ENCODE measurements at regions not wholly inside any gene's neighbourhood (a gene's known extent, or its start where the extent isn't known, plus 50 kb on each side); places are given as distances from the start of the nearest gene placed in this dataset.

GRCh38 chr11:134797411-134798089 is 385.5 kb upstream of the B3GAT1 start:
- no peak for DNase-seq (ENCODE audit: low read depth)

- DNase-seq (ENCODE audit: low read depth): no peak
These were observed 383.0 kb upstream of the B3GAT1 start for GRCh38 chr11:134795017-134795416.

GRCh38 chr11:134794192-134794591 is 382.1 kb upstream of the B3GAT1 start:
- no peak for DNase-seq (ENCODE audit: low read depth)

GRCh38 chr11:134792677-134793076 is 380.6 kb upstream of the B3GAT1 start:
- no peak for DNase-seq (ENCODE audit: low read depth)

GRCh38 chr11:134792044-134792443 is 380.0 kb upstream of the B3GAT1 start:
- DNase-seq (ENCODE audit: low read depth): no peak

GRCh38 chr11:134791102-134791501 is 379.1 kb upstream of the B3GAT1 start:
- no peak for DNase-seq (ENCODE audit: low read depth)

GRCh38 chr11:134789104-134789503 is 377.1 kb upstream of the B3GAT1 start:
- DNase-seq (ENCODE audit: low read depth): no peak

GRCh38 chr11:134786636-134787035 is 374.6 kb upstream of the B3GAT1 start:
- DNase-seq (ENCODE audit: low read depth): no peak

GRCh38 chr11:134785660-134786284 is 373.7 kb upstream of the B3GAT1 start:
- DNase-seq (ENCODE audit: low read depth): no peak

GRCh38 chr11:134785059-134785458 is 373.0 kb upstream of the B3GAT1 start:
- DNase-seq (ENCODE audit: low read depth): no peak

GRCh38 chr11:134784568-134784967 is 372.5 kb upstream of the B3GAT1 start:
- no peak for DNase-seq (ENCODE audit: low read depth)

- no peak for DNase-seq (ENCODE audit: low read depth)
These were observed 372.0 kb upstream of the B3GAT1 start for GRCh38 chr11:134784046-134784445.

- DNase-seq (ENCODE audit: low read depth): no peak
These were observed 371.2 kb upstream of the B3GAT1 start for GRCh38 chr11:134783234-134783633.

- DNase-seq (ENCODE audit: low read depth): no peak
These were observed 369.4 kb upstream of the B3GAT1 start for GRCh38 chr11:134781380-134781866.

GRCh38 chr11:134780486-134781147 is 368.6 kb upstream of the B3GAT1 start:
- DNase-seq (ENCODE audit: low read depth): no peak

- DNase-seq (ENCODE audit: low read depth): no peak
These were observed 367.1 kb upstream of the B3GAT1 start for GRCh38 chr11:134779179-134779578.

- no peak for DNase-seq (ENCODE audit: low read depth)
These were observed 356.4 kb upstream of the B3GAT1 start for GRCh38 chr11:134768463-134768862.

GRCh38 chr11:134765565-134765964 is 353.5 kb upstream of the B3GAT1 start:
- no peak for DNase-seq (ENCODE audit: low read depth)

GRCh38 chr11:134764966-134765365 is 352.9 kb upstream of the B3GAT1 start:
- no peak for DNase-seq (ENCODE audit: low read depth)

- no peak for DNase-seq (ENCODE audit: low read depth)
These were observed 352.3 kb upstream of the B3GAT1 start for GRCh38 chr11:134764367-134764766.

- no peak for DNase-seq (ENCODE audit: low read depth)
These were observed 351.0 kb upstream of the B3GAT1 start for GRCh38 chr11:134763030-134763388.

GRCh38 chr11:134762248-134763029 is 350.4 kb upstream of the B3GAT1 start:
- DNase-seq (ENCODE audit: low read depth): no peak

GRCh38 chr11:134761926-134762247 is 349.8 kb upstream of the B3GAT1 start:
- no peak for DNase-seq (ENCODE audit: low read depth)

Measured in fibroblast of the conjunctiva (primary cell).